Activated naive CD4-positive, alpha-beta T cell treated with anti-CD3 and anti-CD28 coated beads, Interleukin-2, amount 50 U/mL, for 16 hours (primary cell): ENCODE measurements at regions not wholly inside any gene's neighbourhood (a gene's known extent, or its start where the extent isn't known, plus 50 kb on each side); places are given as distances from the start of the nearest gene placed in this dataset.

ENCODE experiments used
- DNase-seq: peaks from one replicate; pipeline ENCODE4 v3.0.0-alpha.2; 2020

- DNase-seq = no peak
Measured at GRCh38 chr10:4332764-4333458, 493.1 kb upstream of the AKR1E2 start.

GRCh38 chr10:4331150-4331549, 494.9 kb upstream of the AKR1E2 start:
- DNase-seq = no peak

GRCh38 chr10:4330636-4331035, 495.4 kb upstream of the AKR1E2 start:
- no peak for DNase-seq

- DNase-seq = no peak
Measured at GRCh38 chr10:4329225-4329624, 496.8 kb upstream of the AKR1E2 start.

- no peak for DNase-seq
Measured at GRCh38 chr10:4326647-4327046, 499.4 kb upstream of the AKR1E2 start.

- no peak for DNase-seq
Measured at GRCh38 chr10:4319870-4320367, 506.1 kb upstream of the AKR1E2 start.

- no peak for DNase-seq
Measured at GRCh38 chr10:4316161-4316810, 509.7 kb upstream of the AKR1E2 start.

GRCh38 chr10:4315551-4315950, 510.5 kb upstream of the AKR1E2 start:
- DNase-seq = no peak

GRCh38 chr10:4313051-4313450, 513.0 kb upstream of the AKR1E2 start:
- no peak for DNase-seq

GRCh38 chr10:4312051-4312835, 513.8 kb upstream of the AKR1E2 start:
- no peak for DNase-seq

GRCh38 chr10:4310172-4310571, 515.8 kb upstream of the AKR1E2 start:
- DNase-seq = no peak

- DNase-seq = no peak
Measured at GRCh38 chr10:4307910-4308309, 518.1 kb upstream of the AKR1E2 start.

GRCh38 chr10:4306871-4307270, 519.1 kb upstream of the AKR1E2 start:
- DNase-seq = no peak

- no peak for DNase-seq
Measured at GRCh38 chr10:4303045-4303444, 518.0 kb upstream of the KLF6 start.

- no peak for DNase-seq
Measured at GRCh38 chr10:4301291-4302045, 516.5 kb upstream of the KLF6 start.

GRCh38 chr10:4296161-4296560, 511.2 kb upstream of the KLF6 start:
- no peak for DNase-seq

GRCh38 chr10:4294996-4295792, 510.2 kb upstream of the KLF6 start:
- no peak for DNase-seq

- no peak for DNase-seq
Measured at GRCh38 chr10:4294271-4294670, 509.3 kb upstream of the KLF6 start.

- DNase-seq = no peak
Measured at GRCh38 chr10:4291990-4292389, 507.0 kb upstream of the KLF6 start.

GRCh38 chr10:4285121-4285520, 500.1 kb upstream of the KLF6 start:
- DNase-seq = no peak

GRCh38 chr10:4283846-4284610, 499.0 kb upstream of the KLF6 start:
- no peak for DNase-seq
